ENCODE measurements at regions not wholly inside any gene's neighbourhood (a gene's known extent, or its start where the extent isn't known, plus 50 kb on each side); places are given as distances from the start of the nearest gene placed in this dataset.

- intact Hi-C loops (cut with micrococcal nuclease) = no loop called here
- no CpG with 5 or more reads among the region's 2 CpGs for WGBS (ENCODE audit: insufficient coverage)
- no peaks in the 10 kb centered on the region for H3K27me3 ChIP-seq (ENCODE audit: control insufficient read depth in 2 of 2, insufficient read depth in 2 of 2, low read length in 2 of 2)
These were observed 849.8 kb downstream of the NXPH1 start for GRCh38 chr7:9283246-9283645.

GRCh38 chr7:9302436-9302835 is 869.0 kb downstream of the NXPH1 start:
- Histone ChIP-seq H3K9me3 (replicated peaks in 1 of 2; ENCODE audit: control insufficient read depth in 1 of 2, insufficient read depth in 1 of 2, low read length in 2 of 2) (peaks cover 0 to 8% of the 10 kb centered on the region in 2 donors), H3K36me3 (replicated peaks in 1 of 2; ENCODE audit: control insufficient read depth in 1 of 2, insufficient read depth in 2 of 2, low read length in 2 of 2) (no peaks in the 10 kb centered on the region), H3K9ac (ENCODE audit: insufficient read depth, low read length, poor library complexity, severe bottlenecking) (no peak overlapping the region), H3K79me2 (ENCODE audit: insufficient read depth, low read length) (no peaks in the 10 kb centered on the region), H4K20me1 (ENCODE audit: insufficient read depth, low read length) (no peaks in the 10 kb centered on the region), H3K27me3 (ENCODE audit: control insufficient read depth in 2 of 2, insufficient read depth in 2 of 2, low read length in 2 of 2) (no peaks in the 10 kb centered on the region), H2AFZ (ENCODE audit: insufficient read depth, low read depth, low read length, poor library complexity, severe bottlenecking) (no peak overlapping the region), H3K27ac (ENCODE audit: low read depth in 1 of 2, low read length in 2 of 2) (no peak overlapping the region), H3K4me1 (ENCODE audit: control insufficient read depth in 1 of 2, insufficient read depth in 2 of 2, low read length in 2 of 2) (no peaks in the 10 kb centered on the region), H3K4me2 (replicated peaks; ENCODE audit: extremely low read depth, low read length, poor library complexity, severe bottlenecking) (no peak overlapping the region), H3K4me3 (replicated peaks in 1 of 3; ENCODE audit: low read depth in 2 of 3, low read length in 3 of 3) (no peak overlapping the region)
- H3K9me3 Mint-ChIP-seq = peaks cover 0 to 4% (median 3%) of the 10 kb centered on the region in 7 donors
- no peak overlapping the region for H3K4me3 Mint-ChIP-seq
- no peak overlapping the region for H3K27ac Mint-ChIP-seq
- H3K4me1 Mint-ChIP-seq = no peaks in the 10 kb centered on the region
- H3K27me3 Mint-ChIP-seq (ENCODE audit: low read depth in 3 of 3) = no peaks in the 10 kb centered on the region
- TF ChIP-seq CTCF (IDR thresholded peaks at IDR 0.05) = no peak
- DNase-seq = no peak
- WGBS (ENCODE audit: insufficient coverage) = no CpG with 5 or more reads among the region's 4 CpGs
- H3K36me3 Mint-ChIP-seq = no peaks in the 10 kb centered on the region
- intact Hi-C loops (cut with micrococcal nuclease) = no loop called here

More at GRCh38 chr7:9283246-9283645, 849.8 kb downstream of the NXPH1 start:
- Histone ChIP-seq H3K4me2 (replicated peaks; ENCODE audit: extremely low read depth, low read length, poor library complexity, severe bottlenecking) (no peak overlapping the region), H3K9ac (ENCODE audit: insufficient read depth, low read length, poor library complexity, severe bottlenecking) (no peak overlapping the region), H3K9me3 (replicated peaks in 1 of 2; ENCODE audit: control insufficient read depth in 1 of 2, insufficient read depth in 1 of 2, low read length in 2 of 2) (peaks cover 5 to 6% of the 10 kb centered on the region in 2 donors), H3K4me1 (ENCODE audit: control insufficient read depth in 1 of 2, insufficient read depth in 2 of 2, low read length in 2 of 2) (no peaks in the 10 kb centered on the region), H2AFZ (ENCODE audit: insufficient read depth, low read depth, low read length, poor library complexity, severe bottlenecking) (no peak overlapping the region), H3K4me3 (replicated peaks in 1 of 3; ENCODE audit: low read depth in 2 of 3, low read length in 3 of 3) (no peak overlapping the region), H3K79me2 (ENCODE audit: insufficient read depth, low read length) (no peaks in the 10 kb centered on the region), H3K27ac (ENCODE audit: low read depth in 1 of 2, low read length in 2 of 2) (no peak overlapping the region), H4K20me1 (ENCODE audit: insufficient read depth, low read length) (no peaks in the 10 kb centered on the region), H3K36me3 (replicated peaks in 1 of 2; ENCODE audit: control insufficient read depth in 1 of 2, insufficient read depth in 2 of 2, low read length in 2 of 2) (no peaks in the 10 kb centered on the region)
- H3K9me3 Mint-ChIP-seq = peaks cover 0 to 9% (median 3%) of the 10 kb centered on the region in 7 donors
- H3K27ac Mint-ChIP-seq = no peak overlapping the region
- TF ChIP-seq CTCF (IDR thresholded peaks at IDR 0.05) = no peak
- no peak for DNase-seq
- no peaks in the 10 kb centered on the region for H3K36me3 Mint-ChIP-seq
- no peaks in the 10 kb centered on the region for H3K4me1 Mint-ChIP-seq
- no peak overlapping the region for H3K4me3 Mint-ChIP-seq
- no peaks in the 10 kb centered on the region for H3K27me3 Mint-ChIP-seq (ENCODE audit: low read depth in 3 of 3)
